Lower leg skin (tissue), 3 donors: ENCODE measurements at regions not wholly inside any gene's neighbourhood (a gene's known extent, or its start where the extent isn't known, plus 50 kb on each side); places are given as distances from the start of the nearest gene placed in this dataset.

Source experiments
- POLR2A ChIP-seq, 2 donors: fragments of 450-650 bp; IDR thresholded peaks; one replicate each; pipeline ENCODE4 v1.6.1; 2016 to 2017; ENCODE audit warnings: antibody characterized with exemption in 2 of 2, mild to moderate bottlenecking in 1 of 2, moderate library complexity in 1 of 2
- TF ChIP-seq, protein P1 (sequence below), 3 donors: fragments of 450-650 bp; IDR thresholded peaks; one replicate each; pipeline ENCODE4 v1.5.1; 2016; ENCODE audit warnings: antibody characterized with exemption in 3 of 3, mild to moderate bottlenecking in 3 of 3, moderate library complexity in 2 of 3

DNA sequence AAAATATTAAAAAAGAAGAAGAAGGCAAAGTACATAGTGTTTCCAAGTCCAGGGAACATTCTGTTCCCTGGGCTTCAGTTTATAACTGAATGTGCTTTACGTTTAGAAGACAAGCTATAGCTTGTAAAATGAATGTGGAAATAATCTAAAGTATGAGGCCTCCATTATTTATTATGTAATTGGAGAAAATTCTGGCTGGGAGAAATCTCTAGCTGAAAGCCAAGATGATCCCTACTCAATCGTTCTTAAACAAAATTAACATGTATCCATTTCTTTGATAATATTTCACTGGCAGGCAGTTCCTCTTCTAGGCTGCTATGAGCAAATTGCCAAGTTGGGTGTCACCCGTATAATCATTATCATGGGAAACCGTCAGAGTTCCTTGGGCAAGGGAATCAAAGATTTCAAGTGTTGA is 52.2 kb upstream of the ETS2 start:
- TF ChIP-seq, protein P1, sequence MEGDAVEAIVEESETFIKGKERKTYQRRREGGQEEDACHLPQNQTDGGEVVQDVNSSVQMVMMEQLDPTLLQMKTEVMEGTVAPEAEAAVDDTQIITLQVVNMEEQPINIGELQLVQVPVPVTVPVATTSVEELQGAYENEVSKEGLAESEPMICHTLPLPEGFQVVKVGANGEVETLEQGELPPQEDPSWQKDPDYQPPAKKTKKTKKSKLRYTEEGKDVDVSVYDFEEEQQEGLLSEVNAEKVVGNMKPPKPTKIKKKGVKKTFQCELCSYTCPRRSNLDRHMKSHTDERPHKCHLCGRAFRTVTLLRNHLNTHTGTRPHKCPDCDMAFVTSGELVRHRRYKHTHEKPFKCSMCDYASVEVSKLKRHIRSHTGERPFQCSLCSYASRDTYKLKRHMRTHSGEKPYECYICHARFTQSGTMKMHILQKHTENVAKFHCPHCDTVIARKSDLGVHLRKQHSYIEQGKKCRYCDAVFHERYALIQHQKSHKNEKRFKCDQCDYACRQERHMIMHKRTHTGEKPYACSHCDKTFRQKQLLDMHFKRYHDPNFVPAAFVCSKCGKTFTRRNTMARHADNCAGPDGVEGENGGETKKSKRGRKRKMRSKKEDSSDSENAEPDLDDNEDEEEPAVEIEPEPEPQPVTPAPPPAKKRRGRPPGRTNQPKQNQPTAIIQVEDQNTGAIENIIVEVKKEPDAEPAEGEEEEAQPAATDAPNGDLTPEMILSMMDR (IDR thresholded peaks at IDR 0.05): no peak
- TF ChIP-seq POLR2A (IDR thresholded peaks at IDR 0.05): no peak
